Sigmoid colon (tissue), 6 donors: ENCODE measurements at regions not wholly inside any gene's neighbourhood (a gene's known extent, or its start where the extent isn't known, plus 50 kb on each side); places are given as distances from the start of the nearest gene placed in this dataset.

Source experiments
- DNase-seq: peaks from one replicate; pipeline ENCODE4 v3.0.0-alpha.2; 2019
- H3K27ac ChIP-seq, 4 donors: fragments of 200-600 bp; sonication (generic); one replicate each; pipeline ENCODE4 v1.5.1; 2016 to 2019; ENCODE audit warnings: mild to moderate bottlenecking in 1 of 4
- H3K27me3 ChIP-seq, 3 donors: fragments of 200-600 bp; sonication (generic); one replicate each; pipeline ENCODE4 v1.5.1; 2019; ENCODE audit warnings: mild to moderate bottlenecking in 1 of 3
- H3K36me3 ChIP-seq, 4 donors: fragments of 200-600 bp; sonication (generic); one replicate each; pipeline ENCODE4 v1.5.1; 2016 to 2019
- H3K4me1 ChIP-seq, 4 donors: fragments of 200-600 bp; sonication (generic); one replicate each; pipeline ENCODE4 v1.5.1; 2017 to 2019
- H3K4me3 ChIP-seq, 4 donors: fragments of 200-600 bp; sonication (generic); one replicate each; pipeline ENCODE4 v1.5.1; 2017 to 2019; ENCODE audit warnings: mild to moderate bottlenecking in 2 of 4, moderate library complexity in 1 of 4
- H3K9me3 ChIP-seq, 4 donors: fragments of 200-600 bp in 3 of 4; sonication (generic) in 3 of 4; one replicate each; pipeline versions ENCODE4 v1.5.1 to v1.6.1; 2013 to 2019
- CTCF ChIP-seq, 4 experiments: fragments of 450-650 bp in 3 of 4; fragments of 200-600 bp in 1 of 4; IDR thresholded peaks; one replicate each; pipeline ENCODE4 v1.5.1; 2016 to 2019; ENCODE audit warnings: antibody characterized with exemption in 4 of 4, mild to moderate bottlenecking in 3 of 4, moderate library complexity in 2 of 4
- EP300 ChIP-seq, 4 donors: sonication (generic); formaldehyde crosslinking; IDR thresholded peaks; one replicate each; pipeline ENCODE4 v1.6.1; 2017; ENCODE audit warnings: antibody characterized with exemption in 4 of 4
- POLR2A ChIP-seq, 2 donors: fragments of 450-650 bp; IDR thresholded peaks; one replicate each; pipeline ENCODE4 v1.6.1; 2016; ENCODE audit warnings: antibody characterized with exemption in 2 of 2, mild to moderate bottlenecking in 2 of 2, moderate library complexity in 2 of 2
- POLR2AphosphoS5 ChIP-seq, 4 donors: sonication (generic); formaldehyde crosslinking; IDR thresholded peaks; one replicate each; pipeline ENCODE4 v1.6.1; 2017; ENCODE audit warnings: antibody characterized with exemption in 4 of 4
- WGBS, 2 donors: extraction: QIAGEN DNeasy Blood & Tissue Kit; methylation state at CpG; one replicate each; pipeline ENCODE4 v1.1.7; 2013; 5-methylcytosine and 5-hydroxymethylcytosine counted together
- intact Hi-C: fragments of 100-400 bp; cut with DNase I; formaldehyde crosslinking; loops from one replicate; pipeline ENCODE4 v1.15.1; 2023
- donor health status: healthy with polysubstance abuse.
- donor health status: healthy.

- Histone ChIP-seq H3K27ac (no peak overlapping the region), H3K9me3 (no peaks in the 10 kb centered on the region), H3K36me3 (no peaks in the 10 kb centered on the region), H3K4me3 (no peak overlapping the region), H3K4me1 (no peaks in the 10 kb centered on the region), H3K27me3 (no peaks in the 10 kb centered on the region)
- no peak for DNase-seq
- intact Hi-C loops, result no loop called here
- TF ChIP-seq CTCF (IDR thresholded peaks at IDR 0.05) (no peak), POLR2AphosphoS5 (IDR thresholded peaks at IDR 0.05) (no peak), EP300 (IDR thresholded peaks at IDR 0.05) (no peak)
Observed at GRCh38 chr3:166199491-166199890, 362.3 kb upstream of the BCHE start.

- intact Hi-C loops, result no loop called here
- Histone ChIP-seq H3K4me3 (no peak overlapping the region), H3K27me3 (no peaks in the 10 kb centered on the region), H3K4me1 (no peaks in the 10 kb centered on the region), H3K36me3 (no peaks in the 10 kb centered on the region), H3K27ac (no peak overlapping the region), H3K9me3 (no peaks in the 10 kb centered on the region)
- WGBS, 2 donors, result 88% methylated on average over 2 of the region's 2 CpGs
- DNase-seq, result no peak
- TF ChIP-seq POLR2A (IDR thresholded peaks at IDR 0.05), result no peak
- TF ChIP-seq CTCF (IDR thresholded peaks at IDR 0.05), result no peak
- no peak for TF ChIP-seq POLR2AphosphoS5 (IDR thresholded peaks at IDR 0.05)
- no peak for TF ChIP-seq EP300 (IDR thresholded peaks at IDR 0.05)
Observed at GRCh38 chr3:166195808-166196207, 358.6 kb upstream of the BCHE start.

- H3K27ac ChIP-seq, result no peak overlapping the region
- intact Hi-C loops, result no loop called here
- no peaks in the 10 kb centered on the region for H3K27me3 ChIP-seq
- no peaks in the 10 kb centered on the region for H3K9me3 ChIP-seq
- TF ChIP-seq CTCF (IDR thresholded peaks at IDR 0.05) (no peak), POLR2A (IDR thresholded peaks at IDR 0.05) (no peak), EP300 (IDR thresholded peaks at IDR 0.05) (no peak), POLR2AphosphoS5 (IDR thresholded peaks at IDR 0.05) (no peak)
- no peaks in the 10 kb centered on the region for H3K4me1 ChIP-seq
- WGBS, 2 donors, result 71 to 83% methylated on average over 2 of the region's 2 CpGs
- H3K4me3 ChIP-seq, result no peak overlapping the region
- H3K36me3 ChIP-seq, result no peaks in the 10 kb centered on the region
- no peak for DNase-seq
Observed at GRCh38 chr3:166191411-166191810, 354.2 kb upstream of the BCHE start.

- 11 to 48% methylated on average over 1 of the region's 1 CpG for WGBS, 2 donors
- DNase-seq, result no peak
- TF ChIP-seq POLR2A (IDR thresholded peaks at IDR 0.05) (no peak), CTCF (IDR thresholded peaks at IDR 0.05) (no peak), EP300 (IDR thresholded peaks at IDR 0.05) (no peak)
- Histone ChIP-seq H3K9me3 (no peaks in the 10 kb centered on the region), H3K27me3 (no peaks in the 10 kb centered on the region), H3K36me3 (no peaks in the 10 kb centered on the region), H3K4me3 (no peak overlapping the region), H3K27ac (no peak overlapping the region), H3K4me1 (no peaks in the 10 kb centered on the region)
- intact Hi-C loops, result no loop called here
Observed at GRCh38 chr3:166190360-166190759, 353.1 kb upstream of the BCHE start.

GRCh38 chr3:166187237-166187636 is 350.0 kb upstream of the BCHE start:
- H3K4me3 ChIP-seq, result no peak overlapping the region
- no peak for DNase-seq
- TF ChIP-seq CTCF (IDR thresholded peaks at IDR 0.05) (no peak), EP300 (IDR thresholded peaks at IDR 0.05) (no peak), POLR2A (IDR thresholded peaks at IDR 0.05) (no peak), POLR2AphosphoS5 (IDR thresholded peaks at IDR 0.05) (no peak)
- no peaks in the 10 kb centered on the region for H3K27me3 ChIP-seq
- WGBS, 2 donors, result 58 to 78% methylated on average over 1 of the region's 1 CpG
- H3K9me3 ChIP-seq, result no peaks in the 10 kb centered on the region
- no peaks in the 10 kb centered on the region for H3K4me1 ChIP-seq
- H3K36me3 ChIP-seq, result no peaks in the 10 kb centered on the region
- intact Hi-C loops, result no loop called here
- no peak overlapping the region for H3K27ac ChIP-seq
